ENCODE measurements at regions not wholly inside any gene's neighbourhood (a gene's known extent, or its start where the extent isn't known, plus 50 kb on each side); places are given as distances from the start of the nearest gene placed in this dataset.

DNA sequence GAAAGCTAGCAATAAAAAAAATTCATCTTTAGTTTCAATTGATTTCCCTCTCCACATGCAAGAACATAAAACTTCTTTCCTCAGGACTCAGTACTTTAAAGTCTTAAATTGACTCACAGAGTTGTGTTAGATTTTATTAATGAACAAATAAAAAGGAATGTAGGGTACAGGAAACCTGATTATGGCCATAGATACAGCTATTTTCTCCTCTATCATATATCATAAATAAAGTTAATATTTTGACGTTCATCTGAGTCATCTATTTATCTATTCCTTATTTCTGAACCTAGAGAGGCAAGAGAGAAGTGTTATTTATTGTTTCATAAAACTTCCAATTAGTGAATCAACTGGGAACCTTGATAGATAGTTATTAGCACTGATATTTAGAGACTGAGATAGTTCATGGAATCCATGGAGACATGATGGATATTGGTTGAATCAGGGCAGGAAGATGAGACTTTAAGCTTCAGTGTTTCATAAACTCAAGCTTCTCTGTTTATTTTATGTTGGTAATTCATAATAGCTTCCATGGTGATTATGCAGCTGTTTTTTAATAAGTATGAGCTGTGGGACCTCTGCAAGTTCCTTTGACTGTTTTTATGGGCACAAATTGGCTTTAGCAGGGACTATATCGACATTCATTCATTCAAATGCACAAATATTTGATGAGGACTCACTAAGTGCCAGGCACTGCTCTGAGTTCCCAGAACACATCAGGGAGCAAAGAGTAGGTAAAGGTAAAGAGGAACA lies 143.5 kb upstream of the TGFBR2 start:
- no peak for DNase-seq (ENCODE audit: low spot score in 2 of 2)
- intact Hi-C loops (cut with DNase I; ENCODE audit: low total_unique reads), result no loop called here
- no peak for TF ChIP-seq POLR2A (IDR thresholded peaks at IDR 0.05)
- TF ChIP-seq, protein P1, sequence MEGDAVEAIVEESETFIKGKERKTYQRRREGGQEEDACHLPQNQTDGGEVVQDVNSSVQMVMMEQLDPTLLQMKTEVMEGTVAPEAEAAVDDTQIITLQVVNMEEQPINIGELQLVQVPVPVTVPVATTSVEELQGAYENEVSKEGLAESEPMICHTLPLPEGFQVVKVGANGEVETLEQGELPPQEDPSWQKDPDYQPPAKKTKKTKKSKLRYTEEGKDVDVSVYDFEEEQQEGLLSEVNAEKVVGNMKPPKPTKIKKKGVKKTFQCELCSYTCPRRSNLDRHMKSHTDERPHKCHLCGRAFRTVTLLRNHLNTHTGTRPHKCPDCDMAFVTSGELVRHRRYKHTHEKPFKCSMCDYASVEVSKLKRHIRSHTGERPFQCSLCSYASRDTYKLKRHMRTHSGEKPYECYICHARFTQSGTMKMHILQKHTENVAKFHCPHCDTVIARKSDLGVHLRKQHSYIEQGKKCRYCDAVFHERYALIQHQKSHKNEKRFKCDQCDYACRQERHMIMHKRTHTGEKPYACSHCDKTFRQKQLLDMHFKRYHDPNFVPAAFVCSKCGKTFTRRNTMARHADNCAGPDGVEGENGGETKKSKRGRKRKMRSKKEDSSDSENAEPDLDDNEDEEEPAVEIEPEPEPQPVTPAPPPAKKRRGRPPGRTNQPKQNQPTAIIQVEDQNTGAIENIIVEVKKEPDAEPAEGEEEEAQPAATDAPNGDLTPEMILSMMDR (IDR thresholded peaks at IDR 0.05), result no peak
- WGBS, 2 donors, result 50 to 59% methylated on average over 2 of the region's 2 CpGs
- no peak overlapping the region for H3K4me3 ChIP-seq (ENCODE audit: low read depth, poor library complexity, severe bottlenecking)

DNA sequence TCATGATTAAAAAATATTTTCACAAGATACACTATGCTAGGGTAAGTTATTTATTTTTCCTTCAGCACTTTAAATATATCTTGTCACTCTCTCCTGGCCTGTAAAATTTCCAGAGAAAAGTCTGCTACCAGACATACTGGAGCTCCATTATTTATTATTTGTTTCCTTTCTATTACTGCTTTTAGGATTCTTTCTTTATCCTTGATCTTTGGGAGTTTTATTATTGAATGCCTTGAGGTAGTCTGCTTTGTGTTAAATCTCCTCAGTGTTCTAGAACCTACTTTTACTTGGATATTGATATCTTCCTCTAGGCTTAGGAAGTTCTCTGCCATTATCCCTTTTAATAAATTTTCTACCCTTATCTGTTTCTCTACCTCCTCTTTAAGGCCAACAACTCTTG lies 142.0 kb upstream of the TGFBR2 start:
- no peak for DNase-seq (ENCODE audit: low spot score in 2 of 2)

DNA sequence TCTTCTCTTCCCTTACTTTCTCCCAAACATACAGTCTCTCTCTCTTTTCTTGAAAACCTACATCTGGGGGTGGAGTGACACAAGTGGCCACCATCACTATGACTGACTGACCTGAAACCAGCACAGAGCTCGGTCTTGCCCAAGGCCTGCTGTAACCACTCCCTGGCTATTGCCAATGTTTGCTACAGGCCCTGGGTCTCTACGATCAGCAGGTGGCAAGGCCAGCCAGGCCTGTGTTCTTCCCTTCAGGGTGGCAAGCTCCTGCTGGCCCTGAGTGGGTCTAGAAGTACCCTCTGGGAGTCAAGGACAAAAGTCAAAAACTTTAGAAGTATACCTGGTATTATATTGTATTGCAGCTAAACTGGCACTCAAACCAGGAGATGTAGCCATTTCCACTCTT lies 140.9 kb upstream of the TGFBR2 start:
- TF ChIP-seq POLR2A (IDR thresholded peaks at IDR 0.05), result no peak
- TF ChIP-seq, protein P1 (IDR thresholded peaks at IDR 0.05), result no peak
- DNase-seq (ENCODE audit: low spot score in 2 of 2), result no peak
- 95 to 100% methylated on average over 2 of the region's 2 CpGs for WGBS, 2 donors
- H3K4me3 ChIP-seq (ENCODE audit: low read depth, poor library complexity, severe bottlenecking), result no peak overlapping the region
- intact Hi-C loops (cut with DNase I; ENCODE audit: low total_unique reads), result no loop called here

More for the DNA sequence above, 142.0 kb upstream of the TGFBR2 start:
- intact Hi-C loops (cut with DNase I; ENCODE audit: low total_unique reads), result no loop called here
- TF ChIP-seq POLR2A (IDR thresholded peaks at IDR 0.05), result no peak
- TF ChIP-seq, protein P1 (IDR thresholded peaks at IDR 0.05), result no peak
- H3K4me3 ChIP-seq (ENCODE audit: low read depth, poor library complexity, severe bottlenecking), result no peak overlapping the region

DNA sequence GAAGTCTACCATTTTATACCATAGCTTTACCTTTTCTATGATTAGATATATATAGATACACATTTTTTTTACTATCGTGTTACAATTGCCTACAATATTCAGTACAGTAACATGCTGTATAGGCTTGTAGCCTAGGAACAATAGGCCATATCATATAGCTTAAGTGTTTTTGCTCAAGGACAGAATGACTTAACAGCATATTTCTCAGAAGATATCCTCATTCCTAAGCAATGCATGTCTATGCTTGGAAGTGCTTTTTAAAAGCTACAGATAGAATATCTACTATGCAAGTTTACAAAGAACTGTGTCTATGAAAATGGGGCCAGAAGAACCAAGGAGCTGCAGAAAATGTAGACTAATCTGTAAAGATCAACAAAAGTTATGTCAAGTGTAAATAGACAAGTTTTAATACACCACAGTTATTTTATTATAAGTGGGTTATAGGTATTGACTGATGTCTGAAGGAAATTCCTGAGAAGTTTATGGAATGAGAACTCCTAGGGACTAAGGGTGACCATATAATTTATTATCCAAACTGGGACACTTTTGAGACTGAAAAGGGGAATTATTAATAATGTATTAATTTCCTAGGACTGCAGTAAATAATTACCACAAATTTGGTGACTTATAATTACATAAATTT lies 138.7 kb upstream of the TGFBR2 start:
- DNase-seq (ENCODE audit: low spot score in 2 of 2), result no peak
- no peak overlapping the region for H3K4me3 ChIP-seq (ENCODE audit: low read depth, poor library complexity, severe bottlenecking)
- TF ChIP-seq, protein P1 (IDR thresholded peaks at IDR 0.05), result no peak
- 89 to 91% methylated on average over 1 of the region's 1 CpG for WGBS, 2 donors
- intact Hi-C loops (cut with DNase I; ENCODE audit: low total_unique reads), result no loop called here

DNA sequence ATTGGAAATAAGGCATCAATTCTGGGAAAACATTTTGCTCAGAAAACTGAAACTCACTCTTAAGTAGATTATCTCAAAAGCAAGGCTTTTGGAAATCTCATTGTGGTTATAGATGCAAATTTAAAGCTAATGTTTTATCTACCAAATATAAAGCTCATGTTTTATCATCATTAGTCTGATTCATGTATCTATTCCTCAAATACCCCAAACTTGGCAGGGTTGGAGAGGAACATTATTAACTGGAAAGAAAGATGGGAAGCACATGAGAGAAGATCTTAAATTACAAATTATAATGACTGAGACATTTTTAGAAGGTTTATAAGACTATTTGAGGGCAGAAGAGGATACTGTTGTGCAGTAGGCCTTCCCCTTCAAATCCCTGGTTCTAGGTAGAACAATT lies 137.3 kb upstream of the TGFBR2 start:
- TF ChIP-seq, protein P1 (IDR thresholded peaks at IDR 0.05), result no peak
- no peak for TF ChIP-seq POLR2A (IDR thresholded peaks at IDR 0.05)
- no peak for DNase-seq (ENCODE audit: low spot score in 2 of 2)
- H3K4me3 ChIP-seq (ENCODE audit: low read depth, poor library complexity, severe bottlenecking), result no peak overlapping the region
- intact Hi-C loops (cut with DNase I; ENCODE audit: low total_unique reads), result no loop called here
